Head of caudate nucleus (tissue), 42 donors: ENCODE measurements at regions not wholly inside any gene's neighbourhood (a gene's known extent, or its start where the extent isn't known, plus 50 kb on each side); places are given as distances from the start of the nearest gene placed in this dataset.

Experiments
- DNase-seq, 42 donors: peaks; one replicate each; pipeline versions ENCODE4 v3.0.0 to v3.0.0-alpha.2; 2020 to 2021; ENCODE audit warnings: mixed read lengths in 7 of 42
- intact Hi-C: fragments of 100-400 bp; cut with DNase I; formaldehyde crosslinking; loops from one replicate; pipeline ENCODE4 v1.15.0; 2022

- DNase-seq, result peak in 22 of 42 donors; percentile 11 to 72 (median 40)
- intact Hi-C loops, result no loop called here
Observed at GRCh38 chr3:176430244-176431037, 766.8 kb downstream of the TBL1XR1 start.

- intact Hi-C loops, result no loop called here
- no peak for DNase-seq
Observed at GRCh38 chr3:176428552-176428951, 768.7 kb downstream of the TBL1XR1 start.

- intact Hi-C loops, result no loop called here
- no peak for DNase-seq
Observed at GRCh38 chr3:176426371-176426770, 770.9 kb downstream of the TBL1XR1 start.

GRCh38 chr3:176416870-176417269 lies 780.4 kb downstream of the TBL1XR1 start:
- intact Hi-C loops, result no loop called here
- no peak for DNase-seq

GRCh38 chr3:176415661-176416295 lies 781.5 kb downstream of the TBL1XR1 start:
- intact Hi-C loops, result no loop called here
- no peak for DNase-seq

- DNase-seq, result no peak
- intact Hi-C loops, result no loop called here
Observed at GRCh38 chr3:176412771-176413170, 784.5 kb downstream of the TBL1XR1 start.

- DNase-seq, result no peak
- intact Hi-C loops, result no loop called here
Observed at GRCh38 chr3:176403531-176403930, 793.8 kb downstream of the TBL1XR1 start.

- DNase-seq, result no peak
- intact Hi-C loops, result no loop called here
Observed at GRCh38 chr3:176401211-176401610, 796.1 kb downstream of the TBL1XR1 start.

GRCh38 chr3:176399193-176399592 lies 798.1 kb downstream of the TBL1XR1 start:
- intact Hi-C loops, result no loop called here
- DNase-seq, result no peak

GRCh38 chr3:176395240-176395639 lies 802.0 kb downstream of the TBL1XR1 start:
- intact Hi-C loops, result no loop called here
- DNase-seq, result no peak

GRCh38 chr3:176378789-176379188 lies 818.5 kb downstream of the TBL1XR1 start:
- DNase-seq, result no peak
- intact Hi-C loops, result no loop called here

- DNase-seq, result no peak
- intact Hi-C loops, result no loop called here
Observed at GRCh38 chr3:176376531-176376930, 820.8 kb downstream of the TBL1XR1 start.

GRCh38 chr3:176375519-176375918 lies 821.8 kb downstream of the TBL1XR1 start:
- DNase-seq, result no peak
- intact Hi-C loops, result no loop called here

- intact Hi-C loops, result no loop called here
Observed at GRCh38 chr3:176362191-176362731, 835.0 kb downstream of the TBL1XR1 start.

GRCh38 chr3:176359211-176359610 lies 838.1 kb downstream of the TBL1XR1 start:
- no peak for DNase-seq
- intact Hi-C loops, result no loop called here

More at GRCh38 chr3:176362191-176362731, 835.0 kb downstream of the TBL1XR1 start:
- DNase-seq, result no peak

- intact Hi-C loops, result no loop called here
Observed at GRCh38 chr3:176357891-176358290, 839.4 kb downstream of the TBL1XR1 start.

GRCh38 chr3:176354843-176355242 lies 842.4 kb downstream of the TBL1XR1 start:
- DNase-seq, result no peak
- intact Hi-C loops, result no loop called here

More at GRCh38 chr3:176357891-176358290, 839.4 kb downstream of the TBL1XR1 start:
- DNase-seq, result no peak

- intact Hi-C loops, result no loop called here
- DNase-seq, result no peak
Observed at GRCh38 chr3:176352716-176353334, 844.5 kb downstream of the TBL1XR1 start.

GRCh38 chr3:176351408-176351807 lies 845.9 kb downstream of the TBL1XR1 start:
- DNase-seq, result no peak
- intact Hi-C loops, result no loop called here

- intact Hi-C loops, result no loop called here
- no peak for DNase-seq
Observed at GRCh38 chr3:176349706-176350105, 847.6 kb downstream of the TBL1XR1 start.
